CD4-positive, CD25-positive, alpha-beta regulatory T cell (primary cell): ENCODE measurements at regions not wholly inside any gene's neighbourhood (a gene's known extent, or its start where the extent isn't known, plus 50 kb on each side); places are given as distances from the start of the nearest gene placed in this dataset.

Experiments
- ATAC-seq, 2 donors: fragments of 150-1000 bp; cut with Tn5 transposase; one replicate each; pipeline ENCODE4 v1.10.0; 2021; ENCODE audit warnings: low read depth in 2 of 2, moderate number of reproducible peaks in 2 of 2, moderate library complexity in 1 of 2
- DNase-seq, 3 donors: peaks; one replicate each; pipeline versions ENCODE4 v3.0.0 to v3.0.0-alpha.2; 2012 to 2022; ENCODE audit warnings: mixed read lengths in 1 of 3
- H3K27ac ChIP-seq: one replicate; pipeline ENCODE4 v1.7.0; 2013; ENCODE audit warnings: mild to moderate bottlenecking, low read length; ENCODE audit not compliant: insufficient read depth, poor library complexity, severe bottlenecking
- H3K27me3 ChIP-seq: one replicate; pipeline ENCODE4 v1.7.0; 2013; ENCODE audit warnings: low read length; ENCODE audit not compliant: control insufficient read depth, insufficient read depth
- H3K36me3 ChIP-seq: one replicate; pipeline ENCODE4 v1.7.0; 2013; ENCODE audit warnings: mild to moderate bottlenecking, low read length, moderate library complexity; ENCODE audit not compliant: control insufficient read depth, insufficient read depth
- H3K4me1 ChIP-seq: 2 replicates; pipeline ENCODE4 v1.7.0; 2013; ENCODE audit warnings: mild to moderate bottlenecking, low read length; ENCODE audit not compliant: insufficient read depth, control insufficient read depth, poor library complexity, severe bottlenecking
- H3K4me3 ChIP-seq: one replicate; pipeline ENCODE4 v1.7.0; 2013; ENCODE audit warnings: low read depth, mild to moderate bottlenecking, low read length, moderate library complexity
- H3K9me3 ChIP-seq, 2 experiments: 1 replicate in 1 of 2; 2 replicates in 1 of 2; pipeline ENCODE4 v1.7.0; 2013; ENCODE audit warnings: low read length in 2 of 2, mild to moderate bottlenecking in 1 of 2, moderate library complexity in 1 of 2; ENCODE audit not compliant: control insufficient read depth in 2 of 2
- H3K27ac Mint-ChIP-seq, 3 donors: one replicate each; pipeline ENCODE4 v1.8.0; 2020 to 2022; ENCODE audit warnings: mild to moderate bottlenecking in 3 of 3, mixed read lengths in 3 of 3, moderate library complexity in 2 of 3
- H3K27me3 Mint-ChIP-seq: one replicate; pipeline ENCODE4 v1.8.0; 2022; ENCODE audit warnings: mild to moderate bottlenecking, mixed read lengths
- H3K36me3 Mint-ChIP-seq: one replicate; pipeline ENCODE4 v1.8.0; 2020; ENCODE audit warnings: mixed read lengths
- H3K4me1 Mint-ChIP-seq, 4 donors: one replicate each; pipeline ENCODE4 v1.8.0; 2020 to 2022; ENCODE audit warnings: mixed read lengths in 4 of 4, mild to moderate bottlenecking in 1 of 4
- H3K4me3 Mint-ChIP-seq, 4 donors: one replicate each; pipeline ENCODE4 v1.8.0; 2020 to 2022; ENCODE audit warnings: mild to moderate bottlenecking in 4 of 4, mixed read lengths in 4 of 4, moderate library complexity in 3 of 4
- H3K9me3 Mint-ChIP-seq, 7 donors: one replicate each; pipeline ENCODE4 v1.8.0; 2020 to 2022; ENCODE audit warnings: mixed read lengths in 7 of 7, mild to moderate bottlenecking in 3 of 7, moderate library complexity in 2 of 7

DNA sequence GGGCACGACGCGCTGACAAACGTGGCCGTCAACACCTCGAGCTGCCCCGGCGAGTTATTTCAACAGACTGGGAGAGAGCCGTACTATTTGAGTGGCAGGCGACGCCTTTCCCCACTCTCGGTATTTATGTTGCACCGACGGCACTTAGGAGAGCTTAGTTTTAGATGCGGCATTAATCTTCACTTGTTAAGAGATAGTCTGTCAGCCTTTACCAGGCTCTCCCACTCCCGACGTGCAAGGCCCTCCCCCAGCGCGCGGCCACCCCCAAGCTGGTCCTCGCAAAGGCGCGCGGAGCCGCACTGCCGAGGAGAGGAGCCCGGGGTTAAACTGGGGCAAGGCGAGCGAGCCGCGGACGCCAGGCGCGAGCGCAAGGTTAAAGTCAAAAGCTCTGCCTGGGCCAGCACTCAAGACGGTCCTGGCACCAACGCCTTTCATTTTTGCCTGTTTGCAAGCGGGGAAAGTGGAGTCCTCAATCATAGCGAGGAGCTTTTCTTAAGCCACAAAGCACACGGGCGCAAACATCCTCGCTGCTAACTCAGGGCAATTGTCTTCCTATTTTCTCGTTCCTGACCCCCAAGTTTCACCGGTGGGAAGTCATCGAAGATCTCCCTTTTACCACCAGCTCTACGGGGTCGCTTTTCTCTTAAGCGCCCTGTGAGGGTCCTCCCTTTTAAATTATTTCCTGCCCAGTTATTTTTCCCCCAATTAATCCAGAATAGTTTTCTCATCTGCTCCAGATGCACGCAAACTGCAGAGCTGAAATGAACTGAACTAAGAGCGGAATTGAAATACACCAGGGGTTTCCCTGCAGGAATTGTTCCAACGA lies 86.6 kb downstream of the NR2F2 start:
- Histone ChIP-seq H3K36me3 (no peaks in the 10 kb centered on the region), H3K9me3 (no peaks in the 10 kb centered on the region), H3K4me1 (no peaks in the 10 kb centered on the region), H3K4me3 (no peak overlapping the region), H3K27me3 (peaks cover 27% of the 10 kb centered on the region), H3K27ac (no peak overlapping the region)
- H3K36me3 Mint-ChIP-seq, result no peaks in the 10 kb centered on the region
- DNase-seq (no peak), ATAC-seq (no peak)
- no peak overlapping the region for H3K4me3 Mint-ChIP-seq
- no peak overlapping the region for H3K27ac Mint-ChIP-seq
- H3K27me3 Mint-ChIP-seq, result peaks cover 70% of the 10 kb centered on the region
- peaks cover 0 to 5% (median 0%) of the 10 kb centered on the region in 7 donors for H3K9me3 Mint-ChIP-seq
- H3K4me1 Mint-ChIP-seq, result no peaks in the 10 kb centered on the region

DNA sequence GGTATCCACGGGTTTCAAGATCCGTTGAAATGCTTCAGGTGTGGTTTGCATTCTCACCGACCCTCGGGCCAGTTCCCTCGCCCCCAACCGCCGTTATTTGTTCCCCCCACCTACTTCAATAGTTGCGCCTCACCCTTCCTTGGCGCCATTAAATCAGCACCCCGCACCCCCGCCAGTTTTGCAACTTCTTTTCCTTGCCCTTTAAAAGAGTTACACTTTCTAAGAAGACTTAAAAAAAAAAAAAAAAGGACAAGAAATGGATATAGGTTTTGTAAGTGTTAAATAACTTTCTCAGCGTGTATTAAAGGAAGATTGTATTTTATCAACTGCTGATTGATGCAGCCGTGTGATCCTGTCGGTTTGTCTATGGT lies 87.2 kb downstream of the NR2F2 start:
- Histone ChIP-seq H3K4me3 (no peak overlapping the region), H3K27ac (no peak overlapping the region), H3K27me3 (peaks cover 26% of the 10 kb centered on the region), H3K36me3 (no peaks in the 10 kb centered on the region), H3K9me3 (no peaks in the 10 kb centered on the region), H3K4me1 (no peaks in the 10 kb centered on the region)
- DNase-seq (no peak), ATAC-seq (no peak)
- H3K36me3 Mint-ChIP-seq, result no peaks in the 10 kb centered on the region
- peaks cover 69% of the 10 kb centered on the region for H3K27me3 Mint-ChIP-seq
- H3K4me1 Mint-ChIP-seq, result no peaks in the 10 kb centered on the region
- H3K4me3 Mint-ChIP-seq, result no peak overlapping the region
- peaks cover 0 to 3% (median 0%) of the 10 kb centered on the region in 7 donors for H3K9me3 Mint-ChIP-seq
- no peak overlapping the region for H3K27ac Mint-ChIP-seq

DNA sequence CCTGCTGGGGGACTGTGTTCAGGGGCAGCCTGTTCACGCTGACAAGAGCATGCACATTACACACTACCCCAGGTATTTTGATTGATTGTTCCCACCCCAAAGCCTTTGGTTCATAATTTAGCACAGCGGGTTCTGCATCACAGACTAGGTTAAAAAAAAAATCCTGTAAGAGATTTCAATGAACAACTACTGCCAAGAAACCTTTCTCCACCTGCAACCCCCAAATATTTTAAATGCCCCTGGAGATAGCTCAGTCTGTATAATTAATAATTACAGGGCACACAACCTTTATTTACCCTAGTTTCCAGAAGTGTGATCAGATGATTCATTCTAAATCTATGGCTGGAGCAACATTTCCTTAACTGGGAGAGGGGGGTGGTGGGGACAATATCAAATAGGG lies 87.6 kb downstream of the NR2F2 start:
- no peaks in the 10 kb centered on the region for H3K36me3 ChIP-seq
- H3K4me1 ChIP-seq, result no peaks in the 10 kb centered on the region
- Mint-ChIP-seq H3K9me3 (peaks cover 0 to 4% (median 0%) of the 10 kb centered on the region in 7 donors), H3K4me3 (no peak overlapping the region), H3K27me3 (peaks cover 67% of the 10 kb centered on the region), H3K4me1 (no peaks in the 10 kb centered on the region), H3K36me3 (no peaks in the 10 kb centered on the region), H3K27ac (no peak overlapping the region)
- H3K27me3 ChIP-seq, result peaks cover 24% of the 10 kb centered on the region
- ATAC-seq (no peak), DNase-seq (no peak)
- H3K27ac ChIP-seq, result no peak overlapping the region
- H3K4me3 ChIP-seq, result no peak overlapping the region
- H3K9me3 ChIP-seq, result no peaks in the 10 kb centered on the region

DNA sequence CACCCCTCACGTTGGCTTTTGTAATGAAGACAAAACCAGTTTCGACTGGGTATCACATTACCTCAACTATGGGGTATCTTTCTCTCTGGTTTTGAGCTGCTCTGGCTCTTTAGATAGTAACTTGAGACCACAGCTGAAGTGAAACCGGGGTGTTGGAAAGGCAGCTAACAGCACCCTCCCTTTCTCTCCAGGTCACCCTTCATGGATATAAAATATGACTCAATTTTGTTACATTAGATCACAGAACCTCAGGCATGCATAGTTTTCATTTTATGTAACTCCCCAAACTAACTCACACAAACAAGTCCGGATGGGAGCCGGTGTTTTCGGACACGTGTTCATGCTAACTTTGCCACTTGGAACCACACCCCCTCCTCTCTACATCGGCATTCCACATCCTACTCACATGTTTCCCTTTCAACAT lies 90.7 kb downstream of the NR2F2 start:
- no peak overlapping the region for H3K27ac ChIP-seq
- DNase-seq (no peak), ATAC-seq (no peak)
- Mint-ChIP-seq H3K27me3 (peaks cover 44% of the 10 kb centered on the region), H3K36me3 (no peaks in the 10 kb centered on the region), H3K27ac (no peak overlapping the region), H3K9me3 (peaks cover 0 to 5% (median 2%) of the 10 kb centered on the region in 7 donors), H3K4me3 (no peak overlapping the region), H3K4me1 (no peaks in the 10 kb centered on the region)
- H3K9me3 ChIP-seq, result no peaks in the 10 kb centered on the region
- H3K36me3 ChIP-seq, result no peaks in the 10 kb centered on the region
- H3K4me1 ChIP-seq, result no peaks in the 10 kb centered on the region
- peaks cover 17% of the 10 kb centered on the region for H3K27me3 ChIP-seq
- H3K4me3 ChIP-seq, result no peak overlapping the region

DNA sequence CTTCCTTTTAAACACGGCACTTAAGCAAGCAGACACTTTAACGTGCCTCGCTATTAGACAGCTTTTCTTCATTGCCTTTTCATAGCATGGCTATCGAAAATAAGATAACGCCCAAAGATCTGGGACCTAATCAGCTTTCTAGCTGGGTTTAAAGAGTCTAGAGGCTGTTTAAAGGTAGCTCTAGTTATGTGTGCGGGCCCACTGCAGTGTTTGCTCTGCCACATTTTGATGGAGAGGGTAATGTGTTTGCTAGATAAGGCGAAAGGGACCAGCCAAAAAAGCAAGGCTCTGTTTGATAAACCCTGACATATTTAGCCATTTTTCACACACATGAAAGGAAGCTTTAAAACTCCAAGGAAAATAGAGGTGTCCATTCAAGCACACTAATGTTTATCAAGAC lies 91.6 kb downstream of the NR2F2 start:
- peaks cover 0 to 5% (median 2%) of the 10 kb centered on the region in 7 donors for H3K9me3 Mint-ChIP-seq
- ATAC-seq (no peak), DNase-seq (no peak)
- H3K4me3 ChIP-seq, result no peak overlapping the region
- no peaks in the 10 kb centered on the region for H3K36me3 Mint-ChIP-seq
- no peaks in the 10 kb centered on the region for H3K4me1 Mint-ChIP-seq
- no peaks in the 10 kb centered on the region for H3K4me1 ChIP-seq
- no peak overlapping the region for H3K4me3 Mint-ChIP-seq
- H3K9me3 ChIP-seq, result no peaks in the 10 kb centered on the region
- no peak overlapping the region for H3K27ac Mint-ChIP-seq
- H3K36me3 ChIP-seq, result no peaks in the 10 kb centered on the region
- H3K27me3 ChIP-seq, result peaks cover 17% of the 10 kb centered on the region
- no peak overlapping the region for H3K27ac ChIP-seq
- H3K27me3 Mint-ChIP-seq, result peaks cover 36% of the 10 kb centered on the region

DNA sequence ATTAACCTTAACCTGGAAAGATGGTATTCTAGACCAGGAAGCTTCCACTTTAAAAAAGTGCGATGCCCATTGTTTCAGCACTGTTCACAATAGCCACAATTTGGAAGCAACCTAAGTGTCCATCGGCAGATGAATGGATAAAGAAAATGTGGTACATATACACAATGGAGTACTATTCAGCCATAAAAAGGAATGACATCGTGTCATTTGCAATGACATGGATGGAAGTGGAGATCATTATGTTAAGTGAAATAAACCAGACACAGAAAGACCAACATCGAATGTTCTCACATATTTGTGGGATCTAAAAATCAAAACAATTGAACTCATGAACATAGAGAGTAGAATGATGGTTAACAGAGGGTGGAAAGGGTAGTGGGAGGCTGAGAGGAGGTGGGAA lies 94.2 kb downstream of the NR2F2 start:
- no peak overlapping the region for H3K4me3 ChIP-seq
- H3K27ac Mint-ChIP-seq, result no peak overlapping the region
- peaks cover 22% of the 10 kb centered on the region for H3K27me3 Mint-ChIP-seq
- no peak for ATAC-seq
- H3K27ac ChIP-seq, result no peak overlapping the region
- no peaks in the 10 kb centered on the region for H3K36me3 Mint-ChIP-seq
- no peaks in the 10 kb centered on the region for H3K4me1 Mint-ChIP-seq
- no peaks in the 10 kb centered on the region for H3K9me3 ChIP-seq
- H3K27me3 ChIP-seq, result peaks cover 4% of the 10 kb centered on the region
- peaks cover 0 to 5% (median 2%) of the 10 kb centered on the region in 7 donors for H3K9me3 Mint-ChIP-seq
- H3K36me3 ChIP-seq, result no peaks in the 10 kb centered on the region
- H3K4me1 ChIP-seq, result no peaks in the 10 kb centered on the region
- H3K4me3 Mint-ChIP-seq, result no peak overlapping the region
- no peak for DNase-seq

DNA sequence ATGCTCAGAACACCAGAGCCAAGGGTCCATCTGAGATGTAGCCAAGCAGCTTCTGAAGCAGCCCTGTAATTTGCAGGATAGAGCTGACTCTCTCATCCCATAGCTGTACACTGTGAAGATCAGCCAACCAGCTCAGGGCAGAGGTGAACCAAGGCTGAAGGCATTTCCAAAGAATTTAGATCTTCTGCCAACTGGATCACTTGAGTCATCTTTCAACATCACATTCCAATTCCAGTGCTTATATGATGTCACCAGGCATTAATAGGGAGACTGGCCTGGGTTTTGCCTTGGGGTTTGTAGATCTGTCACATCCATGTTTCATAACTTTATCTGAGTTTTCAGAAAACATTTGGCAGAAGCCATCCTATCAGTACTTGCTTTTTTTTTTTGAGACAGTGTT lies 98.2 kb downstream of the NR2F2 start:
- ATAC-seq (no peak), DNase-seq (no peak)
- Mint-ChIP-seq H3K9me3 (peaks cover 0 to 5% (median 1%) of the 10 kb centered on the region in 7 donors), H3K27ac (no peak overlapping the region), H3K4me3 (no peak overlapping the region), H3K36me3 (no peaks in the 10 kb centered on the region), H3K27me3 (peaks cover 4% of the 10 kb centered on the region), H3K4me1 (no peaks in the 10 kb centered on the region)
- Histone ChIP-seq H3K27ac (no peak overlapping the region), H3K9me3 (no peaks in the 10 kb centered on the region), H3K27me3 (no peaks in the 10 kb centered on the region), H3K4me3 (no peak overlapping the region), H3K4me1 (no peaks in the 10 kb centered on the region), H3K36me3 (no peaks in the 10 kb centered on the region)

DNA sequence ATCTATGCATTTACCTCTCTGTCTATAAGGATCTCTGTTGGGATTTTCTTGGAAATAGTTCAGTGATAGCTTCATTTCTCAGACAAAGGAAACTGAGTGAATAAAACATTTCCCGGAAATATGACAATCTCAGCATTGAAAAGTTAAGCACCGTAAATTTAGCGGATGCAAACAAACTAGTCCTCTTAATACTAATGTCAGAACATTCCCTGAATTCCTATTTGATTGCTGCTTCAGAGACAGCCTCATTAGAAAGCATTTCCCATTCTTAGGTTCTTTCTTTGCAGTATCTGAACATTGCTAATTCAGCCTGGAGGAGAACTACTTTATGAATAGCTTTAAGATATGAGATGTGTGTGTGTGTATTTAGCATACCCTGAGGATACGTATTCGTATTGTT lies 101.3 kb downstream of the NR2F2 start:
- Histone ChIP-seq H3K9me3 (no peaks in the 10 kb centered on the region), H3K36me3 (no peaks in the 10 kb centered on the region), H3K4me1 (no peaks in the 10 kb centered on the region), H3K27me3 (no peaks in the 10 kb centered on the region), H3K27ac (no peak overlapping the region), H3K4me3 (no peak overlapping the region)
- H3K4me1 Mint-ChIP-seq, result no peaks in the 10 kb centered on the region
- peaks cover 0 to 3% (median 0%) of the 10 kb centered on the region in 7 donors for H3K9me3 Mint-ChIP-seq
- H3K27ac Mint-ChIP-seq, result no peak overlapping the region
- no peak for DNase-seq
- no peaks in the 10 kb centered on the region for H3K27me3 Mint-ChIP-seq
- no peak for ATAC-seq
- H3K36me3 Mint-ChIP-seq, result no peaks in the 10 kb centered on the region
- H3K4me3 Mint-ChIP-seq, result no peak overlapping the region
